ENCODE measurements at regions not wholly inside any gene's neighbourhood (a gene's known extent, or its start where the extent isn't known, plus 50 kb on each side); places are given as distances from the start of the nearest gene placed in this dataset.
A peak's percentile ranks its signal among the peaks of the same experiment; 100 is the strongest.

DNA sequence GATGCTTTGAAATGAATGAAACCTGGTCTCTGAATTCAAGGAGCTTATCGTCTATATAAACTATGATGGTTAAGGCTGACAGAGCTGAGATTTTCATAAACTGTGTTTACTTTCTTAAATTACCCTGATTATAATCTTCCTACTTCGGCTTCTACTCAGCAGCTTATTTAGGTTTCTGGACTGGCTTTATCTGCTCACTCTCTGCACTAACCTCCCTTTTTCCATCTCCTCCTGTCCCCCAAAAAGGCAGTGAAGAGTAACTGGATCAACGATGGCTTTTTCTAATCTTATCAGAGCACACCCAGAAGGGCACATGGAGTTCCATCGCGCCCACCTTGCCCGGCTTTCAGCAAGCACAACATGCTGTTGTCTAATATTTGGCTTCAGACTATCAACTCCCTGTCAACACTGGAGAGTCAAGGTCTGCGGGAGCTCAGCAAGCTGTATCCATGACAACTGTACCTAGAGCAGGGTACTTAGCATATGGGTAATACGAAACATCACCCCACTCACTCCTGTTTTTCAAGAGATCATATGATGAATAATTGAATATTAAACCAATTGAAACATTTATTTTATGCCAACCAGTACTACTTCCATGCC is 417.3 kb downstream of the GABRB3 start:
- TF ChIP-seq, protein P1, sequence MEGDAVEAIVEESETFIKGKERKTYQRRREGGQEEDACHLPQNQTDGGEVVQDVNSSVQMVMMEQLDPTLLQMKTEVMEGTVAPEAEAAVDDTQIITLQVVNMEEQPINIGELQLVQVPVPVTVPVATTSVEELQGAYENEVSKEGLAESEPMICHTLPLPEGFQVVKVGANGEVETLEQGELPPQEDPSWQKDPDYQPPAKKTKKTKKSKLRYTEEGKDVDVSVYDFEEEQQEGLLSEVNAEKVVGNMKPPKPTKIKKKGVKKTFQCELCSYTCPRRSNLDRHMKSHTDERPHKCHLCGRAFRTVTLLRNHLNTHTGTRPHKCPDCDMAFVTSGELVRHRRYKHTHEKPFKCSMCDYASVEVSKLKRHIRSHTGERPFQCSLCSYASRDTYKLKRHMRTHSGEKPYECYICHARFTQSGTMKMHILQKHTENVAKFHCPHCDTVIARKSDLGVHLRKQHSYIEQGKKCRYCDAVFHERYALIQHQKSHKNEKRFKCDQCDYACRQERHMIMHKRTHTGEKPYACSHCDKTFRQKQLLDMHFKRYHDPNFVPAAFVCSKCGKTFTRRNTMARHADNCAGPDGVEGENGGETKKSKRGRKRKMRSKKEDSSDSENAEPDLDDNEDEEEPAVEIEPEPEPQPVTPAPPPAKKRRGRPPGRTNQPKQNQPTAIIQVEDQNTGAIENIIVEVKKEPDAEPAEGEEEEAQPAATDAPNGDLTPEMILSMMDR (IDR thresholded peaks at IDR 0.05) = no peak
- TF ChIP-seq EP300 (IDR thresholded peaks at IDR 0.05) (no peak), POLR2AphosphoS5 (IDR thresholded peaks at IDR 0.05) (no peak), POLR2A (IDR thresholded peaks at IDR 0.05) (no peak)
- no peak overlapping the region for H3K4me3 ChIP-seq
- H3K27ac ChIP-seq = no peak overlapping the region
- peaks cover 0 to 7% (median 0%) of the 10 kb centered on the region in 4 donors for H3K9me3 ChIP-seq
- H3K27me3 ChIP-seq = no peaks in the 10 kb centered on the region
- 23 to 35% (median 26%) methylated on average over 8 of the region's 8 CpGs for WGBS, 5 donors
- peak in 1 of 2 donors; percentile 16 for DNase-seq
- H3K4me1 ChIP-seq = peaks cover 0 to 5% (median 0%) of the 10 kb centered on the region in 4 donors
- intact Hi-C loops (cut with DNase I; ENCODE audit: low total_unique reads) = no loop called here
- H3K36me3 ChIP-seq = no peaks in the 10 kb centered on the region

DNA sequence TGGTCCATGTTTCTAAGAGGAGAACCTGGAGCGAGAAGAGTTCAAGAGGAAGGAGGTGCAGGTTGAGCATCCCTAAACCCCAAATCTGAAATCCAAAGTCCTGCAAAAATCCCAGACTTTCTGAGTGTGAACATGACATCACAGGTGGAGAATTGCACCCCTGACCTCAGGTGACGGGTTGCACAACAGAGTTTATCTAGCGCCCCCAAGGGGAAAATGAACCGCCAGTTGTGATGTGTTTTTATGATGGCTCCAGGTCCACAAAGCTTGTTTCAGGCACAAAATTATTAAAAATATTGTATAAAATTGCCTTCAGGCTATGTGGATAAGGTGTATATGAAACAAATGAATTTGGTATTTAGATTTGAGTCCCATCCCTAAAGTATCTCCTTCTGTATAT is 420.0 kb downstream of the GABRB3 start:
- TF ChIP-seq EP300 (IDR thresholded peaks at IDR 0.05) (no peak), POLR2A (IDR thresholded peaks at IDR 0.05) (no peak), POLR2AphosphoS5 (IDR thresholded peaks at IDR 0.05) (no peak)
- TF ChIP-seq, protein P1 (IDR thresholded peaks at IDR 0.05) = no peak
- H3K27ac ChIP-seq = no peak overlapping the region
- no peak overlapping the region for H3K4me3 ChIP-seq
- intact Hi-C loops (cut with DNase I; ENCODE audit: low total_unique reads) = no loop called here
- H3K4me1 ChIP-seq = peaks cover 0 to 5% (median 0%) of the 10 kb centered on the region in 4 donors
- H3K27me3 ChIP-seq = no peaks in the 10 kb centered on the region
- WGBS, 5 donors = 76 to 85% (median 79%) methylated on average over 4 of the region's 4 CpGs
- no peaks in the 10 kb centered on the region for H3K36me3 ChIP-seq
- peaks cover 0 to 19% (median 5%) of the 10 kb centered on the region in 4 donors for H3K9me3 ChIP-seq
- no peak for DNase-seq

DNA sequence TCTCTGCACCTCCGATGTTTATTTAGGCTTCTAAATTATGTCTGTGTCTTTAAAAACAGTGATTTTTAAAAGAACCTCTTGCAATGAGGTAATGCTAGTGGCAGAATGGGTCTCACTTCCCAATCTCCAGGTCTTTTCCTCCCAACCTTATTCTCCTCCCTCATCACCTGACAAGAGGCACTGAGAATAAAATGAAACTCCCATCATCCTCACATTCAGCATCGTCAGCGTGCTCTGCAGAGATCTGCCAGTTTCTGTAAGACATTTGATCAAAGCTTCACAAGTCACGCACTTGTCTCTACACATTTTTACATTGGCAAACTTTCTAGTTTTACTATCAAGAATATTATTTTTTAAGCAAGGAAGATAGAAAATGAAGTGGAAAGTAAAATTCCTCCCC is 420.5 kb downstream of the GABRB3 start:
- Histone ChIP-seq H3K9me3 (peaks cover 0 to 21% (median 8%) of the 10 kb centered on the region in 4 donors), H3K36me3 (no peaks in the 10 kb centered on the region), H3K4me1 (peaks cover 0 to 5% (median 0%) of the 10 kb centered on the region in 4 donors), H3K27me3 (no peaks in the 10 kb centered on the region), H3K4me3 (no peak overlapping the region), H3K27ac (no peak overlapping the region)
- no peak for TF ChIP-seq EP300 (IDR thresholded peaks at IDR 0.05)
- no peak for TF ChIP-seq POLR2AphosphoS5 (IDR thresholded peaks at IDR 0.05)
- TF ChIP-seq, protein P1 (IDR thresholded peaks at IDR 0.05) = no peak
- TF ChIP-seq POLR2A (IDR thresholded peaks at IDR 0.05) = no peak
- DNase-seq = no peak
- 60 to 75% (median 68%) methylated on average over 4 of the region's 4 CpGs for WGBS, 5 donors
- intact Hi-C loops (cut with DNase I; ENCODE audit: low total_unique reads) = no loop called here

DNA sequence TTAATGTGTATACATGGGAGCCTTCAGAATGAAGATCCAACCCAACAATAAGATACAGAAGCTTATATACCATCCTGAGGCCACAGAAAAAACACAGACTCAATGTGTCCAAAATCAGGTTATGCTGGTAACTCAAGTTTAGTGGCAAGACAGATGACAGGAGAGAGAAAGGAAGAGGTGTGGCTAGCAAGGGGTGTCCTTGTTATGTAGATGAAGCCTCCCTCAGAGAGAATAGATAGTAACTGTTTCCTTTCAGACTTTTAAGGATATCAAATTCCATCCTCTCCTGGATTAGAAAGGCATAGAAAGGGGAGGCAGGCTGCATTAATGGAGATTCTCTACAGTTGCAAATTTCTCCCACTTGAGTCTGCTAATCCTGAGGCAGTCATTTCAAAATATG is 447.4 kb downstream of the GABRB3 start:
- Histone ChIP-seq H3K9me3 (peaks cover 0 to 5% (median 0%) of the 10 kb centered on the region in 4 donors), H3K27ac (no peak overlapping the region), H3K27me3 (no peaks in the 10 kb centered on the region), H3K36me3 (no peaks in the 10 kb centered on the region), H3K4me3 (no peak overlapping the region), H3K4me1 (no peaks in the 10 kb centered on the region)
- intact Hi-C loops (cut with DNase I; ENCODE audit: low total_unique reads) = no loop called here
- no peak for TF ChIP-seq POLR2AphosphoS5 (IDR thresholded peaks at IDR 0.05)
- TF ChIP-seq POLR2A (IDR thresholded peaks at IDR 0.05) = no peak
- no peak for TF ChIP-seq EP300 (IDR thresholded peaks at IDR 0.05)
- TF ChIP-seq, protein P1 (IDR thresholded peaks at IDR 0.05) = no peak
- no peak for DNase-seq
